ENCODE measurements at regions not wholly inside any gene's neighbourhood (a gene's known extent, or its start where the extent isn't known, plus 50 kb on each side); places are given as distances from the start of the nearest gene placed in this dataset.

- no peak for TF ChIP-seq EZH2 (optimal IDR thresholded peaks at IDR 0.05; ENCODE audit: low read depth, low read length)
- no peak for TF ChIP-seq CTCF (IDR thresholded peaks at IDR 0.05; ENCODE audit: low read length)
- TF ChIP-seq EZH2phosphoT487 (IDR thresholded peaks at IDR 0.05; ENCODE audit: low read length), result no peak
Observed at GRCh38 chr1:185645686-185646085, 88.5 kb upstream of the HMCN1 start.
